ENCODE measurements at regions not wholly inside any gene's neighbourhood (a gene's known extent, or its start where the extent isn't known, plus 50 kb on each side); places are given as distances from the start of the nearest gene placed in this dataset.

DNA sequence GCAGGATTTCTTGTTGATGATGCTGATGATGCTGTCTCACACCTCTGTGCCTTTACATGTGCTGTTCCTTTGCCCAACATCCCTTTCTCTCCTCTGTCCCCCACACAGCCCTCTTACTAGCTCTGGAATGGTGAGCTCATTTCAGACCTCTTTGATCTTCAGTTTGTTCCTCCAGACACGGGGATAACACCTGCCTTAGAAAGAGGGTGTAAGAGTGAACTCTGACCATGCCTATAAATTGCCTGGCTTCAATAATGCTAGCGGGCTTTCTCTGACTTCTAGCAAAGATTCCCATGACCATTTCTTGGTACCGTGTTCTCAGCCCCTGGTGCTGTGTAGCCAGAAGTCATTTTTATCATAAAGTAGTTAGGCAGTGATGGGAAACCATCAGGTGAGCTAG, 55.9 kb upstream of the DRD2 start:
- Histone ChIP-seq H3K36me3 (ENCODE audit: control insufficient read depth in 2 of 2, extremely low read depth in 1 of 2, insufficient read depth in 2 of 2, low read length in 2 of 2) (no peaks in the 10 kb centered on the region), H3K4me3 (replicated peaks in 1 of 3; ENCODE audit: insufficient read depth in 1 of 3, low read depth in 1 of 3, low read length in 3 of 3) (no peak overlapping the region), H3K27ac (ENCODE audit: insufficient read depth, low read depth, low read length) (no peak overlapping the region), H3K79me2 (ENCODE audit: control insufficient read depth, insufficient read depth, low read length) (no peaks in the 10 kb centered on the region), H3K27me3 (ENCODE audit: control insufficient read depth in 2 of 2, insufficient read depth in 2 of 2, low read length in 2 of 2) (peaks cover 0 to 2% of the 10 kb centered on the region in 2 experiments), H3K9ac (replicated peaks; ENCODE audit: extremely low read depth, insufficient read depth, low read length) (no peak overlapping the region), H4K20me1 (replicated peaks; ENCODE audit: control insufficient read depth, extremely low read depth, insufficient read depth, low read length) (no peaks in the 10 kb centered on the region), H3K9me3 (replicated peaks; ENCODE audit: control insufficient read depth, insufficient read depth, low read length) (no peaks in the 10 kb centered on the region), H3K4me1 (ENCODE audit: control insufficient read depth, extremely low read depth, insufficient read depth, low read length) (no peaks in the 10 kb centered on the region), H3K9me1 (replicated peaks; ENCODE audit: control insufficient read depth, extremely low read depth, insufficient read depth, low read length) (no peaks in the 10 kb centered on the region), H3K4me2 (ENCODE audit: insufficient read depth, low read length) (no peak overlapping the region), H2AFZ (ENCODE audit: low read depth, low read length) (no peak overlapping the region)
- TF ChIP-seq CTCF (IDR thresholded peaks at IDR 0.05; ENCODE audit: extremely low read depth in 1 of 2, insufficient read depth in 1 of 2, low read depth in 1 of 2, low read length in 2 of 2) (no peak), POLR2A (IDR thresholded peaks at IDR 0.05; ENCODE audit: low read depth, low read length) (no peak), JUN (IDR thresholded peaks at IDR 0.05; ENCODE audit: borderline replicate concordance, insufficient read depth, insufficient read length, low read depth) (no peak), POLR2AphosphoS5 (IDR thresholded peaks at IDR 0.05; ENCODE audit: insufficient read depth, low read depth, low read length) (no peak), MAX (IDR thresholded peaks at IDR 0.05; ENCODE audit: insufficient read depth, insufficient read length) (no peak), FOS (IDR thresholded peaks at IDR 0.05; ENCODE audit: borderline replicate concordance, insufficient read depth, low read length) (no peak)
- no TSS peak for BruUV-seq (replicated peaks)
- no peak for FAIRE-seq
- dilution Hi-C loops (cut with MboI; ENCODE audit: extremely low pct_ligation_motif_present, low sequenced_read_pairs), result no loop called here
- POLR2A ChIA-PET, result no interaction called here
- CTCF ChIA-PET, result interaction anchor here (1.2 to 5.6 kb wide), 5 partner anchors 10 to 226 kb away, joined by 4 to 67 read pairs (median 7); no protein-coding TSS in a partner anchor
- intact Hi-C loops (cut with micrococcal nuclease), result loop anchor here (5.0 to 10.0 kb wide), 3 partner anchors 159 to 946 kb away; partner anchors contain the start of genes CLDN25 and ZW10
- DNase-seq (ENCODE audit: low read depth, low spot score), result no peak

Data from endothelial cell of umbilical vein (primary cell).